ENCODE measurements at regions not wholly inside any gene's neighbourhood (a gene's known extent, or its start where the extent isn't known, plus 50 kb on each side); places are given as distances from the start of the nearest gene placed in this dataset.

- no peak for TF ChIP-seq CTCF (IDR thresholded peaks at IDR 0.05)
- TF ChIP-seq EZH2 (IDR thresholded peaks at IDR 0.05) = no peak
- no peak for TF ChIP-seq EZH2phosphoT487 (IDR thresholded peaks at IDR 0.05)
Observed at GRCh38 chr1:234936612-234937389, 191.8 kb downstream of the TOMM20 start.

Measured in neural progenitor cell (in vitro differentiated cells).